ENCODE measurements at regions not wholly inside any gene's neighbourhood (a gene's known extent, or its start where the extent isn't known, plus 50 kb on each side); places are given as distances from the start of the nearest gene placed in this dataset.

- H3K36me3 Mint-ChIP-seq (ENCODE audit: low read depth) = no peaks in the 10 kb centered on the region
- H3K4me3 Mint-ChIP-seq = no peak overlapping the region
- TF ChIP-seq, protein P1, sequence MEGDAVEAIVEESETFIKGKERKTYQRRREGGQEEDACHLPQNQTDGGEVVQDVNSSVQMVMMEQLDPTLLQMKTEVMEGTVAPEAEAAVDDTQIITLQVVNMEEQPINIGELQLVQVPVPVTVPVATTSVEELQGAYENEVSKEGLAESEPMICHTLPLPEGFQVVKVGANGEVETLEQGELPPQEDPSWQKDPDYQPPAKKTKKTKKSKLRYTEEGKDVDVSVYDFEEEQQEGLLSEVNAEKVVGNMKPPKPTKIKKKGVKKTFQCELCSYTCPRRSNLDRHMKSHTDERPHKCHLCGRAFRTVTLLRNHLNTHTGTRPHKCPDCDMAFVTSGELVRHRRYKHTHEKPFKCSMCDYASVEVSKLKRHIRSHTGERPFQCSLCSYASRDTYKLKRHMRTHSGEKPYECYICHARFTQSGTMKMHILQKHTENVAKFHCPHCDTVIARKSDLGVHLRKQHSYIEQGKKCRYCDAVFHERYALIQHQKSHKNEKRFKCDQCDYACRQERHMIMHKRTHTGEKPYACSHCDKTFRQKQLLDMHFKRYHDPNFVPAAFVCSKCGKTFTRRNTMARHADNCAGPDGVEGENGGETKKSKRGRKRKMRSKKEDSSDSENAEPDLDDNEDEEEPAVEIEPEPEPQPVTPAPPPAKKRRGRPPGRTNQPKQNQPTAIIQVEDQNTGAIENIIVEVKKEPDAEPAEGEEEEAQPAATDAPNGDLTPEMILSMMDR (IDR thresholded peaks at IDR 0.05; ENCODE audit: unreplicated experiment in 3 of 3) = no peak
- no peaks in the 10 kb centered on the region for H3K9me3 Mint-ChIP-seq
- no peaks in the 10 kb centered on the region for H3K4me1 Mint-ChIP-seq
- peaks cover under 1% of the 10 kb centered on the region for H3K27me3 Mint-ChIP-seq (ENCODE audit: low read depth)
- H3K27ac Mint-ChIP-seq = no peak overlapping the region
These were observed 302.4 kb upstream of the EMCN start for GRCh38 chr4:100820249-100820648.

DNA sequence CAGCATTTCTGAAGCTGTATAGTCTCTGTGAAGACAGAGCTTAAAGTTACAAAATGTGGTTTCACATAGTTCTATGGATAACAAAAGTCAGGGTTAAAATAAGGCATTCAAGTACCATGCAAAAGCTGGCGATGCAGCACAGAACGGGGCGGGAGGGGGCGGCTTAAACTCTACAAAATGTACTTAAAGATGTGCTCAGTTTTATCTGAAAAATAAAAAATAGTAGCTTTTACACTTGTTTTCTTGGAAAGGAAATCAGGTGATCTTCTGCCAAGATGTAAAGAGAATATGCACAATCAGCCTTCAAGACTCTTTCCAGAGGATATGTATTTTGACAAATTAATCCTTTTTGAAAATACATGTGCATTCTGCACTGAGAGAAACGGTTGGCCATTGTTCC is 301.7 kb upstream of the EMCN start:
- Mint-ChIP-seq H3K9me3 (no peaks in the 10 kb centered on the region), H3K4me1 (no peaks in the 10 kb centered on the region), H3K36me3 (ENCODE audit: low read depth) (no peaks in the 10 kb centered on the region), H3K27me3 (ENCODE audit: low read depth) (peaks cover 3% of the 10 kb centered on the region), H3K4me3 (no peak overlapping the region), H3K27ac (no peak overlapping the region)
- TF ChIP-seq, protein P1 (IDR thresholded peaks at IDR 0.05; ENCODE audit: unreplicated experiment in 3 of 3) = no peak

DNA sequence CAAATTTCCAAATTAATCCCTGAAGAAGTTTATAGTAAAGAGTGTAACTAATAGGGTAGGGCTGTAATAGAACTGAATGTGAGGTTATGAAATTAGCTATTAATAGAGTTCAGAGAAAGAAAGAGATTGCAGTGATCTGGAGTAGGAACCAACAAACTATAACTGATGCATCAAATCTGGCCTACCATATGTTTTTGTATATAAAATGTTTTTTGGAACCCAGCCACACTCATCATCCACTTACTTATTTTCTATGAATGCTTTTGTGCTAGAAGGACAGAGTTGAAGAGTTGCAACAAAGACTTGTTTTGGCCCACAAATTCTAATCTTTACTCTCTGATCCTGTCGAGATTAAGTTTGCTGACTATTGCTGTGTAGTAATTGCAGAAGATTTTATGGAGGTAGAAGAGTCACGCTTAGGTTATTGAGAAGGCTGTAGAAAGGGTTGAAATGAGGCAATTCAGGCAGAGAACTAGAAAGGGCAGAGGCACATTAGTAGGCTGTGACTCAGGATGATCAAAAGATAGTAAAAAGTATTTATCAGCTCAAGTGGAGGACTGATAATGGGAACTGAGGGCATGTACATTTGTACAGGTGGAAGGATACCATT is 298.7 kb upstream of the EMCN start:
- TF ChIP-seq, protein P1 (IDR thresholded peaks at IDR 0.05; ENCODE audit: unreplicated experiment in 3 of 3) = no peak
- Mint-ChIP-seq H3K4me1 (no peaks in the 10 kb centered on the region), H3K9me3 (no peaks in the 10 kb centered on the region), H3K36me3 (ENCODE audit: low read depth) (no peaks in the 10 kb centered on the region), H3K4me3 (no peak overlapping the region), H3K27me3 (ENCODE audit: low read depth) (peaks cover 3% of the 10 kb centered on the region), H3K27ac (no peak overlapping the region)

DNA sequence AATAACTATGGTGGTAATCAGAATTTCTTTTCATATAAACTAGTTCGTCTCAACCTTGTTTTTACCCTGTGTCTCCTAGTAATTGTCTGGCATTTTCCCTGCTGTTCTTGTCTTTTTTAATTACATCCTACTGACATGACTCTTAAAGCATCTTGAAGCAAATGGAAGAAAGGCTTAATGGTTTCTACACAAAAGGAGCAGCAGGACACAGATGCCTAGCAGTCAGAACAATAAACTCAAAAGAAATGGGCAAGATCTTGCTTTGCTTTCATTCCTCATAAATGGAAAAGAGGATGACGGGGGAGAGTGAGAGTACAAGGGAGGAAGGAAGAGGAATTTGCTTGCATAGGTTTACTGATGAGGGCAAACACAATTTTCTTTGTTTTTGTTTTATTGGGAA is 293.2 kb upstream of the EMCN start:
- TF ChIP-seq, protein P1 (IDR thresholded peaks at IDR 0.05; ENCODE audit: unreplicated experiment in 3 of 3) = no peak
- peaks cover 21% of the 10 kb centered on the region for H3K4me1 Mint-ChIP-seq
- no peaks in the 10 kb centered on the region for H3K9me3 Mint-ChIP-seq
- peaks cover 3% of the 10 kb centered on the region for H3K27me3 Mint-ChIP-seq (ENCODE audit: low read depth)
- no peak overlapping the region for H3K27ac Mint-ChIP-seq
- H3K36me3 Mint-ChIP-seq (ENCODE audit: low read depth) = no peaks in the 10 kb centered on the region
- no peak overlapping the region for H3K4me3 Mint-ChIP-seq

DNA sequence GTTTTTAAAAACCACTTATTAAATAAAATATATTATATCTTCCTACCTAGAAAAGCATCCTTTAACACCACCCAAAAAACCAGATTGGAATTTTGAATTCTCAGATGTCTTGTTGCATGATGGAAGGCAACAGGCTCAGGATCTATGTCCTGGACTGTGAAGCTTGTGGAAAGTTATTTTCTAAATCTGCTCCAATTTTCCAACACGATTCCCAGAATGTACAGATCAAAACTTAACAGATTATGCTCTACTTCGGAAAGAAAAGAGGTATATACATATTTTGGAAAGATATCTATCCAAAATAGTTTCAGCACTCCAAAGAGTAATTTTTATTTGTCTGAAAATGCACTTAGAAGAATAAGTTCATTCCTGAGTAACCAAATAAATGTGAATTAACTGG is 291.7 kb upstream of the EMCN start:
- H3K4me3 Mint-ChIP-seq = no peak overlapping the region
- peaks cover 21% of the 10 kb centered on the region for H3K4me1 Mint-ChIP-seq
- no peaks in the 10 kb centered on the region for H3K36me3 Mint-ChIP-seq (ENCODE audit: low read depth)
- H3K27me3 Mint-ChIP-seq (ENCODE audit: low read depth) = no peaks in the 10 kb centered on the region
- H3K27ac Mint-ChIP-seq = no peak overlapping the region
- no peaks in the 10 kb centered on the region for H3K9me3 Mint-ChIP-seq
- TF ChIP-seq, protein P1 (IDR thresholded peaks at IDR 0.05; ENCODE audit: unreplicated experiment in 3 of 3) = no peak

GRCh38 chr4:100806988-100807387 is 289.2 kb upstream of the EMCN start:
- H3K4me3 Mint-ChIP-seq = no peak overlapping the region
- no peaks in the 10 kb centered on the region for H3K9me3 Mint-ChIP-seq
- H3K36me3 Mint-ChIP-seq (ENCODE audit: low read depth) = peaks cover 4% of the 10 kb centered on the region
- H3K27me3 Mint-ChIP-seq (ENCODE audit: low read depth) = no peaks in the 10 kb centered on the region
- TF ChIP-seq, protein P1 (IDR thresholded peaks at IDR 0.05; ENCODE audit: unreplicated experiment in 3 of 3) = no peak
- H3K4me1 Mint-ChIP-seq = peaks cover 21% of the 10 kb centered on the region
- no peak overlapping the region for H3K27ac Mint-ChIP-seq
